K562 (cell line): ENCODE measurements at regions not wholly inside any gene's neighbourhood (a gene's known extent, or its start where the extent isn't known, plus 50 kb on each side); places are given as distances from the start of the nearest gene placed in this dataset.

Experiments
- JUN ChIP-seq, 2 experiments: sonication (generic) in 1 of 2; formaldehyde crosslinking in 1 of 2; IDR thresholded peaks; 2 replicates each; pipeline versions ENCODE4 v1.6.1 to v1.8.0; 2012 to 2022; ENCODE audit warnings: borderline replicate concordance in 2 of 2, mild to moderate bottlenecking in 2 of 2, improper control_type of control experiment in 1 of 2, low read depth in 1 of 2, low read length in 1 of 2, missing genetic modification reagents in 1 of 2
- NFE2L1 ChIP-seq: fragments of 450-650 bp; IDR thresholded peaks from 2 replicates; pipeline ENCODE4 v1.6.1; 2016; ENCODE audit warnings: missing genetic modification characterization, low read depth, mild to moderate bottlenecking, missing compliant biosample characterization, moderate library complexity, borderline replicate concordance
- PHF8 ChIP-seq: fragments of 200-600 bp; sonication (generic); IDR thresholded peaks from 2 replicates; pipeline ENCODE4 v1.6.1; 2012; ENCODE audit warnings: mixed run types, mild to moderate bottlenecking, inconsistent platforms, low read length, moderate library complexity, borderline replicate concordance
- RFX1 ChIP-seq: fragments of 450-650 bp; IDR thresholded peaks from 2 replicates; pipeline ENCODE4 v1.6.1; 2016; ENCODE audit warnings: mild to moderate bottlenecking, moderate library complexity
- SIN3A ChIP-seq, 2 experiments: fragments of 150-350 bp in 1 of 2; IDR thresholded peaks; 2 replicates each; pipeline ENCODE4 v1.6.1; 2011 to 2016; ENCODE audit warnings: borderline replicate concordance in 2 of 2, low read depth in 2 of 2, low read length in 2 of 2, mild to moderate bottlenecking in 2 of 2, moderate library complexity in 2 of 2; ENCODE audit not compliant: control insufficient read depth in 1 of 2
- ZBTB34 ChIP-seq: fragments of 250-450 bp; sonication (Bioruptor Pico); IDR thresholded peaks from 2 replicates; pipeline ENCODE4 v1.8.0; 2021; ENCODE audit warnings: mild to moderate bottlenecking, moderate library complexity
- ZBTB40 ChIP-seq, 2 experiments: fragments of 450-650 bp in 1 of 2; sonication (generic) in 1 of 2; formaldehyde crosslinking in 1 of 2; IDR thresholded peaks; 2 replicates each; pipeline versions ENCODE4 v1.7.1 to v1.9.0; 2016 to 2022; ENCODE audit warnings: inconsistent platforms in 1 of 2, mild to moderate bottlenecking in 1 of 2, missing genetic modification reagents in 1 of 2

- TF ChIP-seq ZBTB40 (IDR thresholded peaks at IDR 0.05) (no peak), ZBTB40 (CRISPR knock-in tag; IDR thresholded peaks at IDR 0.05) (no peak), RFX1 (no peak), PHF8 (no peak), ZBTB34 (CRISPR knock-in tag) (no peak), JUN (IDR thresholded peaks at IDR 0.05; ENCODE audit: borderline replicate concordance, low read depth, low read length) (no peak), JUN (CRISPR knock-in tag; IDR thresholded peaks at IDR 0.05; ENCODE audit: borderline replicate concordance) (no peak), SIN3A (IDR thresholded peaks at IDR 0.05; ENCODE audit: borderline replicate concordance in 2 of 2, control insufficient read depth in 1 of 2, low read depth in 2 of 2, low read length in 2 of 2) (no peak), NFE2L1 (tag) (no peak)
Measured at GRCh38 chr1:72564749-72565148, 282.4 kb upstream of the NEGR1 start (continued).
